CD4-positive, alpha-beta T cell treated with Interferon alpha-2 for 1 hour (primary cell): ENCODE measurements at regions not wholly inside any gene's neighbourhood (a gene's known extent, or its start where the extent isn't known, plus 50 kb on each side); places are given as distances from the start of the nearest gene placed in this dataset.
"Not testable (repeated sequence)": the region's sequence is repeated elsewhere in the genome, so short reads cannot be mapped to it uniquely, and the experiment has no call there.

Source experiments
- DNase-seq, 2 donors: peaks; one replicate each; pipeline ENCODE4 v3.0.0-alpha.2; 2020 to 2022

- DNase-seq = no peak
Observed at GRCh38 chr18:70397259-70397925, 108.5 kb downstream of the SOCS6 start.

GRCh38 chr18:70395771-70396170, 106.9 kb downstream of the SOCS6 start:
- not testable (repeated sequence) for DNase-seq

- no peak for DNase-seq
Observed at GRCh38 chr18:70394672-70395071, 105.8 kb downstream of the SOCS6 start.

- no peak for DNase-seq
Observed at GRCh38 chr18:70390371-70391090, 101.7 kb downstream of the SOCS6 start.

- not testable (repeated sequence) for DNase-seq
Observed at GRCh38 chr18:70389036-70389435, 100.2 kb downstream of the SOCS6 start.

- no peak for DNase-seq
Observed at GRCh38 chr18:70387027-70387426, 98.2 kb downstream of the SOCS6 start.

- DNase-seq = no peak
Observed at GRCh38 chr18:70386582-70386981, 97.7 kb downstream of the SOCS6 start.

GRCh38 chr18:70385474-70385873, 96.6 kb downstream of the SOCS6 start:
- DNase-seq = no peak

- no peak for DNase-seq
Observed at GRCh38 chr18:70384181-70384790, 95.4 kb downstream of the SOCS6 start.

GRCh38 chr18:70382992-70383717, 94.3 kb downstream of the SOCS6 start:
- DNase-seq = no peak

GRCh38 chr18:70382017-70382416, 93.2 kb downstream of the SOCS6 start:
- DNase-seq = no peak

- DNase-seq = no peak
Observed at GRCh38 chr18:70380915-70381896, 92.4 kb downstream of the SOCS6 start.
